ENCODE measurements at regions not wholly inside any gene's neighbourhood (a gene's known extent, or its start where the extent isn't known, plus 50 kb on each side); places are given as distances from the start of the nearest gene placed in this dataset.
"Not testable (repeated sequence)": the region's sequence is repeated elsewhere in the genome, so short reads cannot be mapped to it uniquely, and the experiment has no call there.

DNA sequence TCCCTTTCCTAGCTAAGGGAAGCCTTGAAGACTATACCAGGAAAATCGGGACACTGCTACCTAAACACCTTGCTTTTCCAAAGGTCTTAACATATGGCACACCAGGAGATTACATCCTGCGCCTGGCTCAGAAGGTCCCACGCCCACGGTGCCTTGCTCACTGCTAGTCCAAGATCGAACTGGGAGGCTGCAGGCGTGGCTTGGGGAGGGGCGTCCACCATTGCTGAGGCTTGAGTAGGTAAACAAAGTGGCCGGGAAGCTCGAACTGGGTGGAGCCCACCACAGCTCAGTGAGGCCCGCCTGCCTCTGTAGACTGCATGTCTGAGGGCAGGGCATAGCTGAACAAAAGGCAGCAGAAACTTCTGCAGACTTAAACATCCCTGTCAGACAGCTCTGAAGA, 459.7 kb upstream of the EYS start:
- not testable (repeated sequence) for DNase-seq

DNA sequence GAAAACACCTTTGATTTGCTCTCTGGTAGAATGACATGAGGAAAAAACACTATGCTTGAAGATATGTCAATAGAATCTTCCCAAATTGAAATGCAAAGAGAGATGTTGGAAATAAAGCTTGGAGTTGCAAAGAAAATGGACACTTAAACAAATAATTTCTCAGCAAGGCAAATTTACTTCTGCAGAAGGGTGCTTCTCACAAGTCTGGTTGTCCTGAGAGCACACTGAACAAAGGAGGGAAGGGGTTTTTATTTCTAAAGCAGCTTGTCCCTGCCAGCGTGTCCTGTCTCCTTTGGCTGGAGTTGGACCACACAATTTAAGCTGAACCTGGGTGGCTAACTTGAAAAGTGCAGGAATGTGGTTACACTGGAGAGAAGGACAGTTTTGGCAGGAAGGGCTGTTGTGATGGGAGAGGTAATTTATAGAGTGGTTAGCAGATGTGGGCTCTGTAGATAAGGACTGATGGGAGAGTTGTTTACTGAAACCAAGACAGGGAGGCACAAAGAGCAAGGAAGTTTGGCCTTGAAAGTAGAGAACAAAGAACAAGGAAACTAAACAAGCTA, 454.6 kb upstream of the EYS start:
- no peak for DNase-seq

DNA sequence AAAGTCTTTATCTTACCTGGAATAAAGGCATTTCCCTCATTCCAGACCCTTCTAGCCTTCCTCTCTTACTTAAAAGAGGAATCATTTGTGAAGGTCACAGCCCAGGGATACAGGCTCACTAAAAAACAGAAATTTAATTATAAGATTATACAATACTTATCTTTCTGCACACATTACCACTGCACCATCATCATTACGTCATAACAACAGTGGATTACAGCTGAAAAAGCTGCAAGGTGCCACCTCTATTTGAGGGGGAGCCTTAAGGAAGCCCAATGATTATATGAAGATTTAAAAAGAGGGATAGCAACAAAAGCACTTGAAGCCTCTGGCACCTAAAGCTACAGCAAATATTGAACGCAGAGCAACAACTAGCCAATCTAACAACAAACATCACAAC, 452.9 kb upstream of the EYS start:
- no peak for DNase-seq

DNA sequence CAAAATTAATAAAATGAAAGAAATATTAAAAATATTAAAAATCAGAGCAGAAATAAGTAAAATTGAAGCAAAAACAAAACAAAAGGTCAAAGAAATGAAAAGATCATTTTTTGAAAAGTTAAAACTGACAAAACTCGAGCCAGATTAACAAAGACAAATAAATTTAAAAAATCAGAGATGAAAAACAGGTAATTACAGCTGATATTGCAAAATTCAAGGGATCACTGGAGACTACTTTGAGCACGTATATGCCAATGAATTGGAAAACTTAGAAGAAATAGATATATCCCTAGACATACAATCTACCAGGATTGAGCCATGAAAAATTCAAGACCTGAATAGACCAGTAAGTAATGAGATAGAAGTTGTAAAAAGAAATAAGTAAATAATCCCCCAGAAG, 446.2 kb upstream of the EYS start:
- DNase-seq = no peak

DNA sequence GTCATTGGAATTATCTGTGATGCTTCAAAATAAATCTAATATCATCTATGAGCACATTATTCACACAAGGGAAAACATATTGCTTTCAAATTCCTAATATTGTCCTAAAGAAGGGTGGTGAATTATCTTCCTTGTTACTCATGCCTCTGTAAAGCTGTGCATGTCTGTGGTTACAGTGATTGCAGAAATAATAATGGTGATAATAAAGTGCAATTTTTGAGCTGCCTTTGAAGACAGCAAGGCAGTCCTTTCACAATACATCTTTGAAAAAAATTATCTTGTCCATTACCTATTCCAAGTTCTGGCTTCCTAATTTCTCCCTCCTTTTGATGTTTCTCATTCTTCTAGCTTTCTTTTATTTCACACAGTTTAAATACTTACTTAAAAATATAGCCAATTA, 442.1 kb upstream of the EYS start:
- no peak for DNase-seq

DNA sequence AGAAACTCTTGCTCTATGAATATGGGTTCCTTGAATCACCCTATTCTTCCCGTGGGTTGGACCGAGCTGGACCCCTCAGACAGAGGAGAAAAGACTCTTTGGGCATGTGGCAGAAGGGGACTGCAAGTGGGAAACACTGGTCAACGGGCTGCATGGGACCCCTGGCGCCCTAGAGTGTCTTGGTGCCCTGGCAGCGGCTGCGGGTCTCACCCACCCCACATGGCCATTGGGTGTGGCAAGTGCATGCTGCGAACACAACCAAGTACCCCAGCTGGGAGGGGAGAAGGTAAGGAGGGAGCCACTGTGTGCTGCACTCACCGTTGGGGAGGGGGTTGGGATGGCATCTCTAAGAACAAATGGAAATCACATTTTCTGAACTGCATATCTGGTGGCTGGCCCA, 438.8 kb upstream of the EYS start:
- DNase-seq = no peak

DNA sequence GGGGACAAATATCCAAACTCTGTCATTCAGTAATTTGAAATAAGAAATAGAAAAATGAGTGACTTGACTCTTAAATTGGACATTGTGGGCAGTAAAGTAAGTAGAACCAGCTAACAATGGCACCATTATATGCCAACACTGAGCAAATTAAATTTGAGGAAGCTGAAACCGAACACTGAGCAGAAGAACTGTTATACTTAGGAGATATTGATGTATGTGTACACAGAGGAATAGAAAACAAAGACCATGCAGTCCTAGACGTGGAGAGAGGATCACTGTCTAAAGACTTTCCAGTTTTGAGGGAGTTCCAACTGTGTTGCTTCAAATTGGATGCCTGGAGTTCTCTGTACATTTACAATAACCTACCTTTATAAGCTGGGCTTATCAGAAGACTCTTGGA, 427.0 kb upstream of the EYS start:
- no peak for DNase-seq

DNA sequence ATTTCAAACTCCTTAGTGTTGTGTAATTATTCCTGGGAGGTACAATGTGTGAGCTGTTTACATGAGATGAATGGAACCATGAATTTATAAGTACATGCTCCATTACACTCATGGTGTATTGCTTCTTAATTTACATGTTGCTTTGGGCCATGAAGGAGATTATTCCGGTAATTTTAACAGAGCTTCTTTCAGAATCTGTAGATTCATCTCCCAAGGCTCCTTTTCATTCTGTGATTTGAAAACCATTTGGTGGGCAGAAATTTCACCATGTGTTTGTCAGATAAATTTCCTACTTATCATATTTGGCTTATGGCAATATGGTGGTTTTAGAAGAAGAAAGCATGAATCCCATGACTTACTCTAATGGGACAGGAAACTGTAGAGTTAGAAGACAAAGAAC, 421.6 kb upstream of the EYS start:
- no peak for DNase-seq

DNA sequence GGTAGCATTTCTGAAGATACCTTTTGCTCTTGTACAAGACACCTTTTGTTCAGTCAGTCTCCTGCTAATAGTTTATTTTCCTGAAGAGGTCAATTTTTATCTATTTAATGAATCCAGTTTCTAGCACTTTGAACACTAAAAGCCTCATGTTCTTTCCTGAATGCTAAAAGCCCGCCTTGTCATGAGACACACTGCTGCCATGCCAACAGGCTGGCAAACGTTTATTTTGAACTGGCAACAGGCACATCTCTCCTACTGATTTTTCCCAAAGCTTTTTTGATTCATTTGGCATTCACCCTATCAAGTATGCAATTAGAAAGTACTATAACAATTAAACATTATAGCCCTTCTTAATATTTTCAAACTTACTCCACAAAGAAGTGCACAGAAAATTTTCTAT, 421.2 kb upstream of the EYS start:
- DNase-seq = no peak

DNA sequence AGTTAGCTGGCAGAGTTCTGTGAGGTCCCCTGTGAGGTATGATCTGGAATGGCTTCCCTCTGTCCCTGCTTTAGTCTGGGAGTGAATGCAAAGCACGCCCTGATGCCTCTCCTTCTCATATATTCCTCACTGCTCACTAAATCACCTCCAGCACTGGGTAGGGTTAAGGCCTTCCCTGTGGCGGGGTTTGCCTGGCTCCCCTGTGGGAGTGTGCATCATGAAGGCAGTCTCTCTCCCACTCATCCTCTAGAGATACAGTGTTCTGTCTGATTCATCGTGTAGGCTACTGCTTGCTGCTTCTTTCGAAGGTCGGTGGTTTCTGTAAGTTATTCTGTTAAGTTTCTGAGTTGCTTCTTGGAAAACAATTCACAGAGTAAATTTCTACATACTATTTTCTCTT, 420.0 kb upstream of the EYS start:
- no peak for DNase-seq

DNA sequence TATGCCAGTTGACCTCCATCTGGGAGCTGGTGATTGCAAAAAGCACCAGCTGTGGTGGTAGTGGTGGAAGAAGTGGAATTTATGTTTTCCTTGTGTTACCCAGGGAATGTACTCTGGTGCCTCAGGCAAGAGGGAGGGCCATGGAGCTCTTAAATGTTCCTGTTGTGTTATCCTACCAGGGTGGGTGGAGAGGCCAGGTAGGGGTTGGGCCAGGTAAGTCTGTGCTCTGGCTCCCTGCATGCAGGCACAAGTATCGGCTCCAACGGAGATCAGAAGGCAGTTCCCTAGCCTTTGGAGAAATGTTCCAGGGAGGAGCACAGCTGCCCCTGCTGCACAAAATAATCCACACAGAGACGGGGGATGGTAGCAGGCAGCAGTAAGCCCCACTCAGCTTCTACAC, 419.3 kb upstream of the EYS start:
- no peak for DNase-seq

DNA sequence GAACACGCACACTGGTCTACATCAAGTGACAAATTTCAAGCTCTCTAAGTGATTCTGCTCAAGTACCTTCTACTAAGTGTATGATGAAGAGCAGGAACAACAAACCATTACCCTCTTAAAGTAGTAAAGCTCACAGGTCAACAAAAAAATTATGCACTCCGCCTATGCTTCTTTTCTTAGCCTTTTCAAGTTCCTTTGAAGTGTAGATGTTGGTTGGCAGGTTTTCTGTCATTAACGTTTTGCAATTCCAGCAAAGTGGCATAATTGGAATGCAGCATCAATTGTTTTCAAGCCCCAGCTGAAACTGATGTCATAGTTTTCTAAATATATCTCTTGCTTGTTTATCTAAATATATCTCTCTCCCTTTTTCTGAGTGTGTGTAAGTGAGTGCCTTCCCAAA, 396.9 kb upstream of the EYS start:
- no peak for DNase-seq

DNA sequence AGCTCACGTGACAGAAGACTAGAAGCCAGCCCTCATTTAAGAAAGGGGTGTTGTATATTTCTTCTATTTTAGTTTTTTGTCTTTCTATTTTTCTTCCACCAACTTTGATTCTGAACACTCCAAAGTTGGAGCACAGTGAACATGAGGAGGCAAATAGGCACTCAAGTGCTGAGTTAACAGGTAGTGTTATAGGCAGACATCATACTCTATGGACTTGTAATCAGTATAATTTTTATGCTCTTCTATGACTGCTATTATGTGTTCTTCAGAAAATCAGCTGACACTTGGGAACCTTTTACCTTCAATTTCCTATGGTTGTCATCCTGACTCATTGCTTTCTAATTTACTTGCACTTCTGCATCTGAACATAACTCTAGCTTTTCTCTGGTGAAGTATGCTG, 396.3 kb upstream of the EYS start:
- DNase-seq = no peak

DNA sequence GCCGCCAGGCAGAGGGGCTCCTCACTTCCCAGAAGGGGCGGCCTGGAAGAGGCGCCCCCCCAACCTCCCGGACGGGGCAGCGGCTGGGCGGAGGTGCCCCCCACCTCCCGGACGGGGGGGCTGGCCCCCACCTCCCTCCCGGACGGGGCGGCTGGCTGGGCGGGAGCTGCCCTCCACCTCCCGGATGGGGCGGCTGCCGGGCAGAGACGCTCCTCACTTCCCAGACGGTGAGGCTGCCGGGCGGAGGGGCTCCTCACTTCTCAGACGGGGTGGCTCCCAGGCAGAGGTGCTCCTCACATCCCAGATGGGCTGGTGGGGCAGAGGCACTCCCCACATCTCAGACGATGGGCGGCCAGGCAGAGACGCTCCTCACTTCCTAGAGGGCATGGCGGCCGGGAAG, 389.7 kb upstream of the EYS start:
- no peak for DNase-seq

DNA sequence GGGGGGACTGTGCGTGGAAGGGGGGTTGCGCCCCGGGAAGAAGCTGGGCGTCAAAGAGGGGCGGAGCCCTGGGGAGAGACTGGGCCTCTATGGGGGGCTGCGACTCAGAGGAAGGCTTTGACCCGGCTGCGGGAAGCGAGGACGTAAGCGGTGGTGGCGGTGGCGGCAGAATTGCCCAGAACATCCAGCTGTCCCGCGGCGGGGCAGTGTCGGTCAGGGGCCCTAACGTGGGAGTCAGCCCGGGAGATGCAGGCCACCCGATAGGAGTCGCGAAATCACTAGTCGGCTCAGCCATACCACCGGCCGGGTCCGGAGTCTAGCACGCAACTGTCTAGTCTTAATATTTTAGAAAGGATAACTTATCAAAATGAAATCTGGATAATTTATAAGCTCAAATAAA, 387.6 kb upstream of the EYS start:
- DNase-seq = no peak

DNA sequence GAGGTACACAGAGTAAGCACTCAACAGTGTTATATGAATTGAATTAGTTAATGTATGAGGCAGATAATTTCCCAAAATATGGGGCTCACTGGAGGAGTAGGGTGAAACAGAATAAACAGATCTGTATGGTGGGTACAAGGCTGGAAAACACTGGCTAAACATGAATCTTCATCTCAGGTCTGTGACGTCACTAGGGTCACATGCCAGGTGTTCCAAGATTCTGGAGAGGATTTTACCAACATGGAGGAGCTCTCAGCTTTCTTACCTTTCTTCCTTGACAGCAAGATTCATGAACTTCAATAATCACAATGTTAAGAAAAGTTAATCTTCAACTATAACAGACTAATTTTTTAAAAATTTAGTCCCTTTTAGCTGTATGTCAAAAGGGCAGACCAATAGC, 385.3 kb upstream of the EYS start:
- not testable (repeated sequence) for DNase-seq

DNA sequence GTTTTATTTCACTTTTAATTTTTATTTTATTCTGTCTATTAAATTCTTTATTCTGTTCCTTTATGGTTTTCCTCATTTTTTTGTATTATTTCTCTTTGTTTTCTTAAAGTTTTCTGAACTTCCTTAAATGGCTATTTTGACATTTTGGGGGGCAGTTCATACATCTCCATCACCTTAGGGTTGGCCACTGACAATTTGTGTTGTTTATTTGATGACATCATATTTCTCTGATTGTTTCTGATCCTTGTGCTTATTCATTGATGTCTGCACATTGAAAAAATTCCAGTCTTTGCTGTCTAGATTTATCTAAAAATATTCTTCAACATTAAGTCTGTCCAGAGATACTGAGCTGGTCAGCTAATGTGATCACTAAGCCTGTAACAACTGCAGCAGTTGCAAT, 379.5 kb upstream of the EYS start:
- DNase-seq = no peak

DNA sequence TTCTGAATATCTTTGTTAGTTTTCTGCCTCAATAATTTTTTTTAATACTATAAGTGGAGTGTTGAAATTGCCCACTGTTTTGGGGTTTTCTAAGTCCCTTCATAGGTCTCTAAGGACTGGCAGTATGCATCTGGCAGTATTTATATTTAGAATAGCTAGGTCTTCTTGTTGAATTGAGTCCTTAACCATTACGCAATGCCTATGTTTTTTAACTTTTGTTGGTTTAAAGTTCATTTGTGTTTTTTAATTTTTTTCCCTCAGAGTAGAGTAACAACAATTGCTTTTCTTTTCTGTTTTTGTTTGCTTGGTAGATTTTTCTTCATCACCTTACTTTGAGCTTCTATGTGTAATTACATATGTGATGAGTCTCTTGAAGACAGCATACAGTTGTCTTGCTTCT, 375.9 kb upstream of the EYS start:
- no peak for DNase-seq

DNA sequence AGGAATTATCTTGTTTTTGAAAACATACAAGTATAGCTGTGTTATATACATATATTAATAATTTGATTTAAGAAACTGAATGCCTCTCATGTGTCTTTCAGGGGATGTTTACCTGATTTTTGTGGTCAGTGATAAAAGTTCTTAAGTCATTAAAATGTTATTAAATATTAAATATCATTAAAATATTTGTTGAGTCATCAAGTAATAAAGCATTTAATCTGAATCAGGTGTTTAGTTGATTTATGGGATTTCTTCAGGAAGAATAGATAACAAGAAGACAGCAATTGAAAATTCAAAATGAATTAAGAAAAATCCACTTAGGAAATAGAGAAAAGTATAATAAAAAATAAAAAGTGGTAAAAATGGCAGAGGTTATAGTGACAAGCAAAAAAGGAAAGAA, 361.9 kb upstream of the EYS start:
- DNase-seq = no peak

DNA sequence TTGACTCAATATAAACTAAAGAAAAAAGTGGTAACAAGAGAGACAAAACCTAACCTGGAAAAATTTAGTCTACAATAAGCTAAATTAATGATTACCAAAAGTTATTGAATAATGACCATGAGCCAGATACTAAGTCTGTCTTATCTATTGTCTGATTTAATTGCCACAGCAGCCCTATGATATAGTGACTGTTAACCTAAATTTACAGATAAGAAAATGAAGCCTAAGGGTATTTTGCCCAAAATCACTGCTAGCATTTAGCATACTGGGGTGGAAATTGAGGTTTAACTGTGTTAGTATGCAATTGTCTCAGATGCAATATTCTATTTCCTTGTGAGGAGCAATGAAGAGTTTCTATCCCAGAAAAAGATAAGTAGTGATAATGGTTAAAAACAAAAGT, 361.0 kb upstream of the EYS start:
- DNase-seq = no peak

DNA sequence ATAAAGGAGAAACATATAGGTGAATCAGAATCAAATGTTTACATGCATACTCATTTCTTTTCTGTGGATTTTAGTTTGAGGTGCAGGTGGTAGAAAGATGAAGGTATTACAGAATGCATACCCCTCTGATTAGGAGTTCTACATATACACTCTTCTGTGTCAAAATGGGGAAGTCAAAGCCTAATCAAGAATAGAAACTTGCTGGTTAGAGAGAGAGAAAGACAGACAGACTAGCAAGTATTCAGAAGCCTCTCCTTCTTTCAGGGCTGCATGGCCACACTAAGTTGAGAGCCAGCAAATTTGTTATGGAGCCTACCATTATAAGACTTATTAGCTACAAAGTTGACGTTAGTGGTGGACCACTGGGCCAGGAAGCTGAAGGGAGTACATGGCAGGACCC, 358.3 kb upstream of the EYS start:
- no peak for DNase-seq

DNA sequence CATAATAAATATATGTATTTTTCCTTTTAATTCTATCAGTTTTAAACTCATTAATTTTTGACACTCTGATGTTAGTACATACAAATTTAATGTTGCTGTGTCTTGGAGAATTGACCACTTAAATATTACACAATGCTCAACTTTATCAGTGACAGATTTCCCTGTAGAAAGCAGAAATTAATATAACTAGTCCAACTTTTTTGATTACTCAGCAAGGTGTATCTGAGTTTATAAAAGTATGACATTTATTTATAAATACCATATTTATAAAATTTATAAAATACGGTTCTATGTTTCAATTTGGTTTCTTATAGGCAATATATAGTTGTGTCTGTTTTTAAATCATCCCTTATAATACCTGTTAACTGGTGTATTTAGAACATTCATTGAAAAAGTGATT, 350.0 kb upstream of the EYS start:
- no peak for DNase-seq

DNA sequence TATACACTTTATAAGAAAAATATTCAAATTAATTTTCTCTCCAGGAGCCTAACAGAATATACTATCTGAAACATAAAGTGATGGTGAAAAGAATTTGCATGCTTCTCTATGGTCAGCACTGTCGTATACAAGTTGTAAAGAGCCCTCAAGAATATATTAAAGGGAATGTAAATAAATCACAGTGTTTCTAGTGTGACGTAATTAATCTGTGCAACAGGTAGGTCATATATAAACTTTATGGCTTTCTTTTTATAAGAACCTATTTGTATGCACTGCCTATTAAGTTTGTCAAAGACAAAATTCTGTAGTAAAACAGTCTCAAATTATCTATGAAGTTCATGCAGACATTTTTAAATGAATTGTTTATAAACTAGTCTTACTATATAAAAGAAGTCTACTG, 347.9 kb upstream of the EYS start:
- DNase-seq = no peak

DNA sequence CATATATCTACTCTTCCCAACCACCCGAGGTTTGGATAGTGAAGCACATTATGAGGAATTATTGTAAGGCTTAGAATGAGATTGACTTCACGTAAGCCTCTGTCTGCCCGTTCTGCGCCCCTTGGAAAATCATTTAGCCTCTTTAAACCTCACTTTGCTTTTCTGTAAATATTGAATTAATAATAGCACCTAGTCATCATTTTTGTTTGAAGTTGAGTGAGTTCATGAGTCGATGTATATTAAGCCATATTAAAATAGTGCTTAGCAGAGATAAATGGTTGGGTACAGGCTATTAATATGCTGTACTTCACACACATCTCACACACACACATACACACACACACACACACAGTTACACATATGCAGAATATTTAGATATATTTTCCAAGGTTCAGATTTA, 344.8 kb upstream of the EYS start:
- no peak for DNase-seq

DNA sequence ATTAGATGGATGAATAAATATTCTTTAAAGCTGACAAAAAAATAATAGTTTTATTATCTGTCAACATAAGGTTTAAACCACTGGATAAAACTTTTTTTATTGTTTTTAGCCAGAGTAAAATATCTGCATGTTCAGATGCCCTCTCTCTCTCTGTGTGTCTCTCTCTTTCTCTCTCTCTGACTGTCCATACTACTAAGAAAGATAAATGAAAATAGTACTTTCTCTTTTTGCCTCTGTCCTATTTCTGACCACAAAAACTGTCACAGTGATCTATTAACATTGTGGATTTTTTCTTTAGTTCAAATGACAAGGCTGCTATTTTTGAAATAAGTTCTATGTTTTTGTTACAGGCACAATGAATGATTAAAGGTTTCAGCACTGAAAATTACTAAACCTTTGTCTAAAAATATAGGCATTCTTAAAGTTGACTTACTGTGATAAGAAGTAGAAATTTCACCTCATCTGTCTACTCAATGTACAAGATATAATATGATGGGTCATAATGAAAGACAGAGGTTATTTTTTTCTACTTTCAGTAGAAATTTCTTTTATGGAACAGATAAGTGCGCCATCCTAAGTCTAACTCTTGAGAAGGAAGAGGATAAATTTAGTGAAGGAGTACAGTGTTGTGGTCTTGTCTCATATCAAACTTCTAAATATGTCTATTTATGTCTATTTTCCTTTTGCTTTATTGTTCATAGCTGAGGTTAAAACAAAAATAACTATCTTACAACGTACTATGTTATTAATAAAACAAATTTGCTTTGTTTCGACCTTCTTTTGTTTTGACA, 341.9 kb upstream of the EYS start:
- DNase-seq = no peak
